GM12873 (cell line): ENCODE measurements at regions not wholly inside any gene's neighbourhood (a gene's known extent, or its start where the extent isn't known, plus 50 kb on each side); places are given as distances from the start of the nearest gene placed in this dataset.

Experiments
- CTCF ChIP-seq: IDR thresholded peaks from 2 replicates; pipeline ENCODE4 v1.5.1; 2012; ENCODE audit warnings: low read depth, mild to moderate bottlenecking, moderate library complexity, low read length, control low read depth; ENCODE audit not compliant: insufficient read depth; ENCODE audit errors: missing control alignments

- peak; percentile 93 for TF ChIP-seq CTCF
These were observed 163.3 kb downstream of the CD47 start for GRCh38 chr3:107927361-107928083.

DNA sequence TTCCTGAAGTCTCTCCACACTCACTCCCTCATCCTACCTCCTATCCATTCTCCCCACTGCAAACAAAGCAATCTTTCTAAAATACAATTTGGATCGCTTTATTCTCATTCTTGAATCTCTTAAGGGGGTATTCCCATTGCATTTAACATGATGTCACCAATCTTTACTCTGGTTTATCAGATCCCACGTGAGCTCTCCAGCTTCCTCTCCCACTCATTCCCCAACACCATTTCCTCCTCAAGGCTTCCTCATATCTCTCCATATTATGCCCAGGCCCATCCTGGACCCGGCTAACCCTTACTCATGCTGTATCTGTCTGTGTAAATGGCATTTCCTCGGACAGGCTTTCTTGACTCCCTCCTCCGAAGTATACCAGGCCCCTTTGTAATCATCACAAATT lies 165.0 kb downstream of the CD47 start:
- no peak for TF ChIP-seq CTCF

GRCh38 chr3:107921038-107921437 lies 169.8 kb downstream of the CD47 start:
- TF ChIP-seq CTCF = no peak

- TF ChIP-seq CTCF = no peak
These were observed 170.3 kb downstream of the CD47 start for GRCh38 chr3:107920538-107920937.

DNA sequence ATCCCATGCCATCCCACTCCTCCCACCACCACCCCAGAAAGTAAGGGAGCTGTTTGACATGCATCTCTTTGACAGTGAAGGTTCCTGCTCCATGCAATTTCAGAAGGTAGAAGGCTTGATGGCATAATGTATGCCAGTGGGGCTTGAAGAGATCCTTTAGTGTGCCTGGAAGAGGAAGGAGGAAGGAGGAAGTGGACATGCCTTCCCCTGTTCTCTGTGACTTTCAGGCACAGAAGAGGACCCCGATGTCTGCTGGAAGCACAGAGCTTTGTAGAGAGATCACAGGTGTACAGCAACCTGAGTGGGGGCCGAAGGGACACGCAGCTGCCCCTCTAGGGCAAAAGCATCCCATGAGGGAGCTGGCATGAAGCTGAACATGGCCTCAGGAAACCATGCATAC lies 171.6 kb downstream of the CD47 start:
- no peak for TF ChIP-seq CTCF

DNA sequence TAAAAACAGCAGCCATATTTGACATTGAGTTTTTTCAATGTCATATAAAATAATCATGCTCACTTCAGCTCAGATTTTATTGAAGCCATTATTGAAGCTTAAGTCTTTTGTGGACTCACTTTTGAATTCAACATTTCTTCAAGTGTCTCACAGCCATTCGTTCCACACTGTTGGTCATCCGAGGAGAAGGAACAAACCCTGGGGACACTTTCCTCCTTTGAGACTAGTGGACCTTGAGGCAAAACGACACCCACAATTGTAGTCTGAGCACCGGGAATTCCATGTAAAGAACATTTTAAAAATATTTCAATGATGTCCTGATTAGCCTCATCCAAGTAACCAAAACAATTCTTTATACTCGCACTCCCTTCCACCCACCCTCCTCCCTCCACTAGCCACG lies 174.7 kb downstream of the CD47 start:
- TF ChIP-seq CTCF = no peak

GRCh38 chr3:107915706-107916105 lies 175.1 kb downstream of the CD47 start:
- TF ChIP-seq CTCF = no peak
